Activated CD4-positive, CD25-positive, alpha-beta regulatory T cell treated with anti-CD3 and anti-CD28 coated beads, Interleukin-2, amount 50 U/mL, for 16 hours (primary cell): ENCODE measurements at regions not wholly inside any gene's neighbourhood (a gene's known extent, or its start where the extent isn't known, plus 50 kb on each side); places are given as distances from the start of the nearest gene placed in this dataset.
"Not testable (repeated sequence)": the region's sequence is repeated elsewhere in the genome, so short reads cannot be mapped to it uniquely, and the experiment has no call there.

Experiments used
- DNase-seq: peaks from one replicate; pipeline ENCODE4 v3.0.0-alpha.2; 2020; ENCODE audit warnings: low read depth, low spot score

DNA sequence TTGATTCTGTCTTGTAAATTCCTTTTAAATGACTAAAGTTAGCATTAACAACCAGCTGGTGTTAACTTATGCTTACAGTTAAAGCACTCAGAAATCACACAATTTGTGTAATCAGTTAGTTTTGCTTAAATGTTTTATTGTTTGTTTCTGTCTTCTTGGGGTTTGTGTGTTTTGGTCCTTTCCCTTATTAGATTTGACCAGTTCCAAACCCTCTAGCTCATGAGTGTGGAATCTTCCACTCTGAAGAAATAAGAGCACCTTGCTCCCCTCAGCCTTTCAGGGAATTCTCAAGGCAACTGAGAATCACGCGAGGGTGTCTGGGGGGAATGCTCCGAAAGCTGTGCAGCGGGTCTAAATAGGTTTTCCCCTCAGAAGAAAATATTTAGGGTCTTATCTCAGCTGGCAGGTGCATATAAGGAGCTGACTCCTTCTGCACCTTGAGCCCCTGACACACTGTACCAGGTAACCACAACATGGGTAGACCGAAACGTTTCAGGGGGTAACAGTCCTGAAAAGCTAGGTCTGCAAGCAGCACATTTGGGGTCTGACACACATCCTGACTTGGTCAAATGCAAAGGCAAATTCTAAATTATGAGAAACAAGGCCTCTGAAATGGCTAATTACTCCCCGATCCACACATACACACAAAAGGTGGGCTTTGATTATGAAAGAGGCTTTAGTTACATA is 188.1 kb upstream of the ETV3 start:
- no peak for DNase-seq

DNA sequence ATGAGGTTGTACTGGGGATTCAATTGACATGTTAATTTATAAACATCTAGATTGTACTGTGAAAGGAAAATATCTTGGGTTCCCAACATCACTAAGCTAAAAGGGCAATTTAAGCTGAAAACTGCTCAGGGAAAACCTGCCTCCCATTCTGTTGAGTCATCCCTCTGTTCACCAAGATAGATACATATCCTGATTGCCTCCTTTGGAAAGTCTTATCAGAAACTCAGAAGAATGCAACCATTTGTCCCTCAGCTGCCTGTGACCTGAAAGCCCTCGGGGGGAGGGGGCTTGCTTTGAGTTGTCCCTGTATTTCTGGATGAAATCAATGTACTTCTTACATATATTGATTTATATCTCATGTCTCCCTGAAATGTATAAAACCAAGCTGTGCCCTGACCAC is 187.0 kb upstream of the ETV3 start:
- DNase-seq, result no peak

DNA sequence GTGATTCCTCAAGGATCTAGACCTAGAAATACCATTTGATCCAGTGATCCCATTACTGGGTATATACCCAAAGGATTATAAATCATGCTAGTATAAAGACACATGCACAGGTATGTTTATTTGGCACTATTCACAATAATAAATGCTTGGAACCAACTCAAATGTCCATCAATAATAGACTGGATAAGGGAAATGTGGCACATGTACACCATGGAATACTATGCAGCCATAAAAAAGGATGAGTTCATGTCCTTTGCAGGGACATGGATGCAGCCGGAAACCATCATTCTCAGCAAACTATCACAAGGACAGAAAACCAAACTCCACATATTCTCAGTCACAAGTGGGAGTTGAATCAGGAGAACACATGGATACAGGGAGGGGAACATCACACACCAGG is 183.8 kb upstream of the ETV3 start:
- not testable (repeated sequence) for DNase-seq

DNA sequence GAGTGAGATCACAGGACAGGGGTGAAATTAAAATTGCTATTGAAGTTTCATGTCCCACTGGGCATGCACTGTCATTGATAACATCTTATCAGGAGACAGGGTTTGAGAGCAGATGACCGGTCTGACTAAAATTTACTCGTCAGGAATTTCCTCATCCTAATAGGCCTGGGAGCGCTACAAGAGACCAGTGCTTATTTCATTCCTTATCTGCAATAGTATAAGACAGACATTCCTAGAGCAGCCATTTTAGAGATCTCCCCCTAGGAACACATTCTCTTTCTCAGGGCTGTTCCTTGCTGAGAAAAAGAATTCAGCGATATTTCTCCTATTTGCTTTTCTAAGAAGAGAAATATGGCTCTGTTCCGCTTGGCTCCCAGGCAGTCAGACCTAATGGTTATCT is 181.4 kb upstream of the ETV3 start:
- DNase-seq, result no peak

DNA sequence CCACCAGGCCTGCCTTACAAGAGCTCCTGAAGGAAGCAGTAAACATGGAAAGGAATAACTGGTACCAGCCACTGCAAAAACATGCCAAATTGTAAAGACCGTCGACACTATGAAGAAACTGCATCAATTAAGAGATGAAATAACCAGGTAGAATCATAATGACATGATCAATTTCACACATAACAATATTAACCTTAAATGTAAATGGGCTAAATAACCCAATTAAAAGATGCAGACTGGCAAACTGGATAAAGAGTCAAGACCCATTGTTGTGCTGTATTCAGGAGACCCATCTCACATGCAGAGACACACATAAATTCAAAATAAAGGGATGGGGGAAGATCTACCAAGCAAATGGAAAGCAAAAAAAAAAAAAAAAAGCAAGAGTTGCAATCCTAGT is 179.0 kb upstream of the ETV3 start:
- not testable (repeated sequence) for DNase-seq

DNA sequence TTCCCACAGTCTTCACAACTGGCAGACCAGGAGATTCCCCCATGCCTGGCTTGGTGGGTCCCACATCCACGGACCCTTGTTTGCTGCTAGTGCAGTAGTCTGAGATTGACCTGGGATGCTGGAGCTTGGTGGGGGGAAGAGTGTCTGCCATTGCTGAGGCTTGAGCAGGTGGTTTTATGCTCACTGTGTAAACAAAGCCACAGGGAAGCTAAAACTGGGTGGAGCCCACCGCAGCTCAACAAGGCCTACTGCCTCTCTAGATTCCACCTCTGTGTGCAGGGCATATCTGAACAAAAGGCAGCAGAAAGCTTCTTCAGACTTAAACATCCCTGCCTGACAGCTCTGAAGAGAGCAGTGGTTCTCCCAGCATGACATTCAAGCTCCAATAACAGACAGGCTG is 177.3 kb upstream of the ETV3 start:
- DNase-seq, result no peak

DNA sequence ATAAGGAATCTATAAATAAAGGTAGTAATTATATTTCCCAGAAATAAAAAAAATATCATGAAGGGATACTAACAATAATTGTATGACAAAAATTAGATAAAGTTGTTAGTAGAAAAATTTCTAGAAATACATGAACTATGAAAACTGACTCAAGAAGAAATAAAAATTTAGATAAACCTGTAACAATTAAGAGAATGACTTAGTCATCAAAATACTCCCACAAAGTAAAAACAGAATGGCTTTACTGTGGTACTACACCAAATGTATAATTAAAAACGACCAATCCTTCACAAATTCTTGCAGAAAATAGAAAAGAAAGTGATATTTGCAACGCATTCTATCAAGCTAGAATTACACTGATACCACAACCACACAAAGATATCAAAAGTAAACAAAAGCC is 176.2 kb upstream of the ETV3 start:
- DNase-seq, result no peak

DNA sequence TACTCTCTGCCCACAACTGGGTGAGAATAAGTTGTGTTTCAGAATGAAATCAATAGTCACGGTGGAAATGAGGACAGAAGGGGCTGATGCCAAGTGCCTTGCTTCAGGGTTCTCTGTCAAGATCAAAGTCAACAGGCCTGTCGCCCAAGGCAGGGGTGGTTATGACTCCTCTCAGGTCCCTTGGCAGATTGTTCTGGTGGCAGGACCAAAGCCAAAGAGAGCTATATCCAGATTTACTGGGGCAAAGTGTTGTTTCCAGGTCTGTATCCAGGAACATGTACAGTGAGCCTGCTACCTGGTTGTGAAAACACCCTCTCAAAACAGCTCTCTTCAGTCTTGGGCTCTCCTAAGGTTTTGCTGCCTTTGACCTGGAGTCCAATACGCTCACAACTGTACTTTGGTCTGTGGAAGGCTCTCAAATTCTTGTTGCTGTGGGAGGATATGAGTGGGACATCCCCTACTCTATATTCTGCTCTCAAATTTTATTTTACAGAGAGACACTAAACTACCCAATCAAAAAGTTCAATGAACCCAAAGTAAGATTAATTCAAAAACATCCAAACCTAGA is 175.1 kb upstream of the ETV3 start:
- DNase-seq, result no peak

DNA sequence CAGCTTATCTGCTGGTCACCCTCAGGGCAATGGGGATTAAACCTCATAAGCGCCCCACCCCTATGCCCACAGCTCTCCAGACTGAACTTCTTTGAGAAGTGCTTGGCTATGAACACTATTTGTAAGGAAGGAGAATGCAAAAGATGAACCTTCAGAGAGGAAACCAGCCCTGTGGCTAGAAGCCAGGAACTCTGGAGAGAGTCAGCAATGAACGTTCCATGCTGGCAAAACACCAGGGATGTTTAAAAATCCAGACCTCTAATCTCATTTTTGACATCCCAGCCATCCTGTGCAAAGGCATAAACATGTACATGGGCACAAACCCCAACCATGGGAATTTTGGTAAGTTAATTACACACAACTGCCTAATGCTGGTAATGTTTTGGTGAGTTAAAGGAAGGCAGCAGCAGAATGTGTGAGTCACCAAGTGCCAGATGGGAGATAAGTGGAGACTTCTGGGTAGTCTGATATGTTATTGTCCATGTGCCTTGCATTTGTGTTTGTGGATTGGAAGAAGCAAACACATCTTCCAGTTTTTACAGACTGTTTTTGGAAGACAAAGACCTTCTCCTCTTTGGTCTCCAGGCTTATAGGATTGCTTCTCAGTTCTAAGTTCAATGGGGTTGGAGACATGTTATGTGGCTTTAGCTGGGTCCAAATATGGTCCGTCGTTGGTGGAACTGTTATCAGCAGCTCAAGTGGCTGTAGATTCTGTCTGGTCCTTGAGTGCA is 174.1 kb upstream of the ETV3 start:
- DNase-seq, result no peak

DNA sequence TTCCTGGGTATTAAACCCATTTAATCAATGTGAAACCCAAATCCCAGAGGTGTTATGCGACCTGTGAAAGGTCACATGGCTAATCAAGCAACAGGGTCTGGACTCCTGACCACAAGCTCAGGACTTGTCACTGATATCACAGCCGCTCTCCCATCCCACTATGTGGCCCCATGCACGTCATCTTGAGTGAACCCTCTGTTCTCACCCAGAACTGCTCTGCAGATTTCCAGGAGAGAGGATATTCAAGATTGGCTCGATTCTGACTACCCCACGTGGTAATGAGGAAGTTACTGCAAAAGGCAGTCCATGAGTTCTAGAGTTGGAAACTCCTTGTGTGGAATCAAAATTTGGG is 173.5 kb upstream of the ETV3 start:
- no peak for DNase-seq

DNA sequence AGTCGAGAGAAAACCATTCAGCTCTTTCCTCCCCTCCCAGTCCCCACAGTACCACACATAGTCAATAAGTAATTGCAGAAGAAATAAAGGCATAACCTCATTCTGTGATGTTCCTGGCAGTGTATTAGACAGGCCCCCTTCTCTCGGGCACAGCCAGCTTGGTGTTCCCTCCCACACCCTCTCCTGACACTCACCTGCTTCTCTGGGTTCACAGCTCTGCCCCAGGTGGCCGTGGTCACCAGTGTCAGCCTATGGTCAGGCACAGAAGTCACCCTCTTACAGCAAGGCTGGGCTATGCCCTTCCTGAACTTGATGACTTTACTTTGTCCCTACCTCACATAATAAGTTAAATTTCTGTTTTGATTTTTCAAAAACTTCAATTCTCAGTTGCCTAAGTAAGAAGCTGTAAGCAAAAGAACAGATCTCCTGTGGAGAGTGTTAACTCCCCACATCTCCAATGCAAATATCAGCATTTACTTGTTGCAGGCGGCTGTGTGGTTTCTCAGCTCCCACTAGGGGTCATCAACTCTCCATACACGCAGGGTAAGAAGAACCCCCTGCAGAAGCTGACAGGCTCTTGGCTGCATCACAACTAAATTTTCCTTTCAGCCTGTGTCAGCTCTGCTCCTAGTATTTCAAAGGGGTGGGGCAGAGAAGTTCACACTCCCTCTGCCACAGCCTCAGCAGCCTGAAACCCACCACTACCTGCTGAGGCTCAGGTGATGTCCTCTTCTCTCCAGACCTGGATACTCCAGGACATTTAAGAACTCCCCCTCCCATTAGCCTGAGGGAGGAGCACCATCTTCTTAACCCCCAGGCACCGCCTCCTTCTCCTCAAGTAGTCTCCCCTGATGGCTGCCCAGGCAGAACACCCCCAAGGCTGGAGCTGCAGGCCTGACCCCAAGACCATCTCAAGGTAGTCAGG is 172.9 kb upstream of the ETV3 start:
- DNase-seq, result not testable (repeated sequence)

DNA sequence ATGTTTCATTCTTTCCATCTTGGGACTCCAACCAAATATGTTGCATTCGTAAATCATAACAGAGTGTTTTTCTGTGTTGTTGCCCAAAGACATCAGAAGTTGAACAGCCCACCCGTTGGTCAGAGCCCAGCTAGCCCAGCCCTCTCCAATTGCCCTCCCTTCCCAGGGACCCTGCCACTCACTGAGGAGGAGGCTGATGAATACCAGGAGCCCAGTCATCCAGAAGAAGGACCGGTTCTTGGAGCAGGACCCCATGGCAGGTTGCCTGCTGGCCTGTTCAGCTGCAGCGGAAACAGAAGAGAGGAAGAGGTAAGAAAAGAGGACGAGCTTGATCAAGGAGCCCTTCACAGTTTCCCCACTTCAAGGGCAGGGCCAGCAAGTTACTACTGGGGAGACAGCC is 172.2 kb upstream of the ETV3 start:
- DNase-seq, result no peak

DNA sequence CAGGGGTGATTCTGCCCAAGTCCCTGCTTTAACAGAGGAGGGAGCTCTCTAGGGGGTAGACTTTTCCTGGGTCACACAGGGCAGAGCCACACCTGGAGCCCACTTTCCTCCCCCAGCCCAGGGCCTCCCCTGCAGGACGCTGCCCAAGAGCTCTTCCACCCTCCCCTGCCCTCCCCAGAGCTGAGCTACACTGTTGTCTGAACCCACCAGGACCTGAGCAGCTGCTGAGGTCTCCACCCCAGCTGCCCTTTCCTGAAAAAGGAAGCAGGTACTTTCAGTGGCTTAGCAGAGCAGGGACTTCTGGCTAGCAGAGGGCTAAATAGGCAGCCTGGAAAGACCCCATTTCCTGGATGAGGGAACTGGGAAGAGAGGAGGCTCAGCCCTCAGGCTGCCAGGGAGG is 169.3 kb upstream of the ETV3 start:
- DNase-seq, result no peak

DNA sequence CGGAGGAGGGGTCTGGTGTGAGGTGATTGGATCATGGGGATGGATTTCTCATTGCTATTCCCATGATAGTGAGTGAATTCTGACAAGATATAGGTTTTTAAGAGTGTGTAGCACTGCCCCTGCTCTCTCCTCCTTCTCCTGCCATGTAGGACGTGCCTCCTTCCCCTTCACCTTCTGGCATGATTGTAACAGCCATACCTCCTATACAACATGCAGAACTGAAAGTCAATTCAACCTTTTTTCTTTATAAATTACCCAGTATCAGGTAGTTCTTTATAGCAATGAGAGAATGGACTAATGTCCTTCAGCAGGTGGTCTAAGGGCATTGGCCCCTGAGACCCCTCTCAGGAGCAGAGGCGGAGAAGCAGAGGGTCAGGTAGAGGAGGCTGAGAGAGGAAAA is 168.7 kb upstream of the ETV3 start:
- no peak for DNase-seq

DNA sequence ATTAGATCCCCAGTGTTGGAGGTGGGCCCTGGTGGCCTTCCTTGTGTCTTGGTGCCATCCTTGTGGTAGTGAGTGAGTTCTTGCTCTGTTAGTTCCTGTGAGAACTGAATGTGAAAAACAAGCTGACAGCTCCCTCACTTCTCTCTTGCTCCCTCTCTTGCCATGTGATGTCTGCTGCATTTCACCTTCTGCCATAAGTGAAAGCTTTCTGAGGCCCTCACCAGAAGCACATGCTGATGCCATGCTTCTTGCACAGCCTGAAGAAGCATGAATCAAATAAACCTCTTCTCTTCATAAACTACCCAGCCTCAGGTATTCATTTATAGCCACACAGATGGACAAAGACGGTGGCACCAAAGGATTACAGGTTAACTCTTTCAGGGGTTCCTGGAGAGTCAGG is 166.1 kb upstream of the ETV3 start:
- no peak for DNase-seq

DNA sequence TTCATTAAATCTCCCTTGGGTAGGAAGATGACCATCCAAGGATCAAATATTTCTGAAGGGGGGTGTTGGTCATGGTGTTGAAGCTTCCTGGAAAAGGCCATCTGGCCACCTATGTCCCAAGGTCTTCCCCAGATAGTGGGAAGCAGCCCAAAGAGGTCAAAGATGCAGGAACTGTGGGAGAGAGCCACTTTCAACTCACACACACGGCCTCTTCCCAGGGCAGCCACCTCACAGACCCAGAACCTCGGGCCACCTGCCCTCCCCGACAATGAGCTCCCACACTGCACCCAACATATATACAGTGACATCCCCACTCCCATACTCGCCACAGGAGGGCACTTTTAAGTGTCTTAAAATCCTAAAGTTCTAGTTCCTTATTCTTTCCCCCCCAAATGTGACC is 164.5 kb upstream of the ETV3 start:
- no peak for DNase-seq

DNA sequence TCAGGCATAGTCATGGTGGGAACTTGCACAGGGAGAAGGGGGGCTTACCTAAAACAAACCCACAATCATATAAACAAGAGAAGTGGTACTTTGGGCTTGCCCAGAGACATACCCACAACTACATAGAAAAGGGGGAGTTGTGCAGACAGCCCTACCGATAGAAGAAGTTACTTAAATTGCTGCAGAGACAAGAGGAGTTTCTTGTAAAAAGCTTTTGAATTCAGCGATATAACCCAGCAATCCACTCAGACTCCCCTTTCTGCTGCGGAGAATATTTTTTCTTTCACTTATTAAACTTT is 164.0 kb upstream of the ETV3 start:
- DNase-seq, result no peak

DNA sequence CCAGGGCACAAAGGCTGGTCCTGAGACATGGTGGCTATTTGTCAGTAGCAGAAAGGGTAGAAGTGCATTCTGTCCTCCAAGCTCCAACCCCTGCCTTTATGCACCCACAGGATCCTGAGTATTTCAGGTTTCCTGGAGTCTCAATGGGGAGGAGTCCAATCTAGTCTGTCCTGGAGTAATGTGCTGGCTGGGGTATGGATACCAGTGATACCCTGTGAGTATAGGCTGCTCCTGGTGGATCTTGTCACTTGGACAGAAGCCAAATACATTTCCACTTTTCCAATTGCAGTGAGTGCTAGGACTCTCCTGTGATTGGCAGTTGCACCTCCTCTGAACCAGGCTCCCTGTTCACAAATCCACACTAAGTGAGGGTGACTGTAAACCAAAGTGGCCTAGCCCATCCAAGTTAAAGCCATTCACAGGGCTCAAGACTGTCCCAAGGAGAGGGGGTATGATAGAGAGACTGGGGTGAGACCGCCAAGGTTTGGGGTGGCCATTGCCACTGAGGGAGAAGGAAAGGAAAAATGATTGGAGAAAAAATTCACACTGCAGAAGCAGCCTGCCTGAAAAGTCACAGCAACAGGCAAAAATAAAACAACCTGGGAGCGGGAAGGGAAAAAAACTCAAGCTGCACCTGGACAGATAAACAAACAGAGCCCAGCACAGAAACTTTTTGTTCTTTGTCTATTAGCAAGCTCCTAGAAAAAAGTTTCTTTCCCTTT is 163.4 kb upstream of the ETV3 start:
- DNase-seq, result no peak

DNA sequence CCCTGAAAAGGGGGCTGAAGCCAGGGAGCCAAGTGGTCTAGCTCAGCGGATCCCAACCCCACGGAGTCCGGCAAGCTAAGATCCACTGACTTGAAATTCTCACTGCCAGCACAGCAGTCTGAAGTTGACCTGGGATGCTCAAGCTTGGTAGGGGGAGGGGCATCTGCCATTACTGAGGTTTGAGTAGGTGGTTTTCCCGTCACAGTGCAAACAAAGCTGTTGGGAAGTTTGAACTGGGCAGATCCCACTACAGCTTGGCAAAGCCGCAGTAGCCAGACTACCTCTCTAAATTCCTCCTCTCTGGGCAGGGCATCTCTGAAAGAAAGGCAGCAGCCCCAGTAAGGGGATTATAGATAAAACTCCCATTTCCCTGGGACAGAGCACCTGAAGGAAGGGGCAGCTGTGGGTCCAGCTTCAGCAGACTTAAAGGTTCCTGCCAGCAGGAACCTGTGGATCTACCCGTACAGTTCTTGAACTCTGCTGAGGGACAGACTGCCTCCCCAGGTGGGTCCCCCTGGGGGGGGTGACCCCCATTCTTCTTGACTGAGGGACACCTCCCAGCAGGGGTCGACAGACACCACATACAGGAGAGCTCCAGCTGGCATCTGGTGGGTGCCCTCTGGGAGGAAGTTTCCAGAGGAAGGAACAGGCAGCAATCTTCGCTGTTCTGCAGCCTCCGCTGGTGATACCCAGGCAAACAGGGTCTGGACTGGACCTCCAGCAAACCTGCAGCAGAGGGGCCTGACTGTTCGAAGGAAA is 156.4 kb upstream of the ETV3 start:
- DNase-seq, result not testable (repeated sequence)

DNA sequence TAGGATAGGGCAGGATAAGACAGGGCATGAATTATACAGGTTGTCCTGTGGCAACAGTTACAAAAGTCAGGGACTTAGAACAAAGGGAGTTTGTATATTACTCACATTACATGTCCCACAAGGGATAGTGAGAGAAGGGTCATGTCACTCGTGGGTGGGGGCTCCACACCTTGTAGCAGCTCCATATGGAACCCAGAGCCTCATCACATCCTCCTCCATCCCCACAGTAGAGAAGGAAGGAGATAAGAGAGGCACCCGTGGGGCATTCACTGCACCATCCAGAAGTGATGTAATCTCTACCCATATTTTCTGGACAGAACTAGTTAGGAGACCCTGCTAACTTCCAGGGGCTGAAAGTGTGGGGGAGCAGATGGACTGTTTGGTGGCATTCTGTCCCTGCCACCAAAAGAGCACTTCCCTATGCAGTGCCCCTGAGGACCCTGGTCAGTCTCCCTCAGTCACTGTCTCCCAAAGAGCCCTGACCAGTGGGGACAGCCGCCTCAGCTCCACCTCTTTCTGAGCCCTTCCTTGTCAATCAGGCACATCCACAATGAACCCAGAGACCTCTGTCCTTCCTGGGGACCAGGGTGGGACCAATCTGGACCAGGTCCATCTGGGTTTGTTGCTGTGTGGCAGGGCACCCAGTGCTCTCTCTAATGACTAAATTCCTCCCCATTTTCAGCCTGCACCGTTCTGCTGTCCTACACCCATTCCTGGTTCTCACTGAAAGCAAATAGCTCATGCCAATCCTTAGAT is 154.8 kb upstream of the ETV3 start:
- DNase-seq, result no peak
